GM18868 (cell line): ENCODE measurements at regions not wholly inside any gene's neighbourhood (a gene's known extent, or its start where the extent isn't known, plus 50 kb on each side); places are given as distances from the start of the nearest gene placed in this dataset.

Experiments used
- ATAC-seq: cut with Tn5 transposase; IDR thresholded peaks from one replicate; pipeline ENCODE4 v1.9.1; 2021; ENCODE audit warnings: mild to moderate bottlenecking, moderate library complexity; ENCODE audit not compliant: unreplicated experiment

DNA sequence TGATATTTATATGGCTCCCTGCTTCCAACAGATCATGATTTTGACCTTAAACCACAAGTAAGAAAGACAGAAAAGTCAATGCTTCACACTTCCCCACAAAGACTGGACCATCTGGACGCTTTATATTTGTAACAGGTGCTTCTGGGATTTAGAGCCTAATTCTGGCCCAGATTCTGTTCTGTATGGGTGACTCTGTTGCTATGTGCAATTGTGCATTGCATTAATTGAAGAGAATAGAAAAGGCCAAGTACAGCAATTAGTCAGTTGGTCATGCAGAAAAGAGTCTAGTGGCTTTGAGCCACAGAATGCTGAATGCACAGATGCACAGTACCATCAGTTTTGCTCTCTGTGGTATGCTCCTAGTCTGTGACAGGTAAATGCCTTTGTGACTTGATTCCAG, 657.4 kb upstream of the ATXN8OS start:
- no peak for ATAC-seq

DNA sequence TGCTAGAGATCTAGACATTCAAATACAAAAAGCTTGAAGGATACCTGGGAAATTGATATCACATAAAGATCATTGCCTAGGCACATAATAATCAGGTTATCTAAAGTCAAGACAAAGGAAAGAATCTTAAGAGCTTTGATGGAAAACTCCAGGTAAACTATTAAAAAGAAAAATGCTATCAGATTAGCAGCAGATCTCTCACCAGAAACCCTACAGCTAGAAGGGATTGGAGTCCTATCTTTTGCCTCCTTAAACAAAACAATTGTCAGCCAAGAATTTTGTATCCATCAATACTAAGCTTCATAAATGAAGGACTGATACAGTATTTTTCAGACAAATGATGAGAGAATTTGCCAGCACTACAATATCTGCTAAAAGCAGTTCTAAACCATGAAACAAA, 682.4 kb upstream of the ATXN8OS start:
- no peak for ATAC-seq

DNA sequence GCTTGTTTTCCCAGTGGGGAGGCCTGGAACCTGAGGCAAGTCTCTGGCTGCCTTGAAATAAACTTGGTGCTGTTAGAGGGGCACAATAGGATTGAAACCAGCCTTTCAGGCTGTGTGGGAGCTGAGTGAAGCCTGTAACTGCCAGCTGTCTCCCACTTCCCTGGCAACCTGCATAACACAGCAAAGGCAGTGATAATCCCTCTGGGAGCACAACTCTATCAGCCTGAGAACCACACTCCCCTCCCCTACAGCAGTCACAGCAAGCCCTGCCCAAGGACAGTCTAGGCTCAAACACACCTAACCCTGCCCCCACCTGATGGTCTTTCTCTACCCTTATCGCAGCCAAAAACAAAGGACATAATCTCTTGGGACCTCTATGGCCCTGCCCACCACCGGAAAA, 683.8 kb upstream of the ATXN8OS start:
- no peak for ATAC-seq

DNA sequence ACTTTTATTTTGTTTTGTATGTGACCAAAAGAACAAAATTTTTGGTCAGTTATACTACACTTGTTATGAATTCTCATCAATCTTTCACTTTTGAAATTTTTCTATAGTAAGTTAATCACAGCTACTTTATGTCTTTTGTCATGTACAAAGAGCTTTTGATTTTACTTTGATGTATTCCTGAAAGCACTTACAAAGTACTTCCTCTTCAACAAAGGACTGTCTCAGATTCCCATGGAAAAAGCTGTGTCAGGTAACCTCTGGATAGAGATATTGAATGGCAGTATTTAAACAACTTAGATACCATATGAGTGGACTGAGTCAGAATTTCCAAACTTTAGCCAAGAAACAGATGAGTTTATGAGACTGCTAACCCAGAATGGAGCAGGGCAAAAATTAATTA, 689.3 kb upstream of the ATXN8OS start:
- ATAC-seq, result no peak

DNA sequence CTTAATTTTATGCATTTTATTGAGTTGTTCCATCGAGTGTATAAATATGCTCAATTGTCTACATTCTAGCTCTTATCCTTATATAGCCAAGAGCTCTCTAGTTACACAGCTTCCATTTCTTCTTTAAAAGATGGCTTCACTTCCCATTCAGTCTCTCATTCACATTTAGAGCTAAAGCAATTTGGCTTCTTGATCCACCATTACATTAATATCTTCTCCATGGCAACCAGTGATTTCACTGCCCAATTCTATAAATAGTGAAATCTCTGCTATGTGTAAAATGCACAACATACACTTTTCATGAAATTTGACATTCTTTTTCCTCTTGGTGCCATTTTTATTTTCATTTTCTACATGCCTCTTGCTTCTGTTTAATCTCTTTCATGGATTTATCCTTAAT, 696.9 kb upstream of the ATXN8OS start:
- ATAC-seq, result no peak

DNA sequence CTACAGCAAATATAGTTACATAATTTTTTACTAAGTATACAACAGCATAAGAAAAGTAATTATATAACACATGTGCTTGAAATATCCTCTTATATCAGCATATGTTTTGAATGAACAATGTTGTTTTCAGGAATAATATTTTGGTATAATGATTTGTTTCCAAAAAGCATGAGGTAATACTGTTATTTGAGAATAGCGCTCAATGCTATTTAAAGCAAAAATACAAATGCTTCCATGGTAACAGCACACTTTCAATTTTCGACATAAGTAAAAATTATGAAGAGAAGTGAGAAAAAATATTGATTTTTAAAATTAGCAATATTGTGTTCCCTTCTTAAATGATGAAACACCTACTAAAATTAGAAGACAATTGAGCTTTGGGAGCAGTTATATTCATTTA, 715.9 kb upstream of the ATXN8OS start:
- ATAC-seq, result no peak

DNA sequence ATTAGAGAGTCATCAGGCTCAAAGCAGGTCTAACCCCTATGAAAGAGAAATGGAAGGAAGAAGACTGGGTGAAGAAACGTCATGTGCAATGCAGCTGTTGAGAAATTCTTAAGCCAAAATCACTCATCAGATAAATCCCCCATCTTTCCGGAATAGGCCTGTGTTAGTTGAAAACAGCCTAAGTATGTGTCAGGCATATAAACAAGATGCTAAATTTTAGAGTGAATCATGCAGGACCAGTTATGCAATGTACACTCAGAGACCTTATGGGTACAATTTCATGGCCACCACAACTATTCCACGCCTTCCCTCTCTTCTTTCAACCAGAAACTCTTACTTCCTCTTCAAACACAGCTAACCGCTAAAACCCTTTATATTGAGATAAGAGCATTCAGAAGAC, 717.7 kb upstream of the ATXN8OS start:
- no peak for ATAC-seq

DNA sequence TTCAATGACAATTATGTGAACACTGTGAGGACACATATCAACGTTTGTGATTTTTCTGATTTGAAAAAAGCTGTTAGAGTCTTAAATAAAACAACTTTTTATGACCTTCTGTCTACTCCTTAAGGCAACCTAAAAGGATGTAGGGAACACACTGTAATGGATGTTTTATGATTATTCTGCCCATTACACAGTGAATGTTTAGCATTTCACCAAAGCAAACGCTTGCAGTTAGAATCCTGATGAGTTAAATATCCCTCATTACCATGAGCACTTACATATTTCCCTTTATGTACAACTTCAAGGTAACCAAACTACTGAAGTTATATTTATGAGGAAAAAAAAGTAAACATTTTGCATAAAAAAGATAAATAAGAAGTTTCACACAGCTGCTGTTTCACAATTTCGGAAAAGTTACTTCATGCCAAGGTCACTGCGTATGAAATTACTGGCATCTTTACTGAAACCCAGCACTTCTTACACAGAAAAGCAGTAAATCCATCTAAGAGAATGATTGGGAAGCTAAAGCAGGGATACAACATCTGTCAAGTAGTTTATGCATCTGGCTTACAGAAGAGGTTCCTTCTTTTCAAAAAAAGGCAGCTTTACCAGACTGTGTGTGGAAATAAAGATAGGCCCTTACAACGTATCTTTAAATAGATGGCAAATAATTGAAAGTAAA, 733.7 kb upstream of the ATXN8OS start:
- no peak for ATAC-seq

DNA sequence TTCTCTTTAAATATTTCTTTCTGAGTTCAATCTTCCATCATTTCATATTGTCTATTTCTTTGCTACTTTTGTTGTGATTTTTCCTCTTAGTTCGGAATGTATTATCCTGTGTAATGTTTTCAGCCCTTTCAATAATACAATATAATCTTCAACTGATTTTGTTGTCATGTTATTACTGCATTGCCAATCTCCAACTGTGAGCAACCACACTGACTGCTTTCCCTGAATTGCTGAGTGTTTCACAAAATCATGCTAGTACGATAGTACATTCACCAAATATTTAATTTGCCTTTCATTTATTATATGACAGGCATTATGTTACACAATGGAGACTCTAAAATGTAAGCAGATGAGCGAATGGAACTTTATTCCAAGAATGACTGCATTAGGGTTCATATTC, 744.3 kb upstream of the ATXN8OS start:
- ATAC-seq, result no peak

DNA sequence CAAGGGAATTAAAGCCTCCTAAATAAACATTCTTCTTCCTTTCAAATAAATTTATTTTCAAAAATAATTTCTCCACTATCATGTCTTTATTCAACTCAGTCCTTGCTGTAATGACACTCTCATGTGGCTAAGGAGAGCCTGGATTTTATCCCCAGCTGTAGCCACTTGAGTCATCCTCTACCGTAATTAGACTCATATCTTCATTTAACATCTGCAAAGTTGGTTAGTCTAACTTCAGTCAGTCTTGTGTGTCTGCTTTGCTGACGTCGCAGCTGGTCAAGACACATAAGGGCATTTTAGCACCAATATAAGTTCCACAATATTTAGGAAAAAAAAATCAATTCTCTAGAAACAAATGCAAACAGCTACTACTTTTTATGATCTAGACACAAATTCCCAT, 776.4 kb upstream of the ATXN8OS start:
- no peak for ATAC-seq

DNA sequence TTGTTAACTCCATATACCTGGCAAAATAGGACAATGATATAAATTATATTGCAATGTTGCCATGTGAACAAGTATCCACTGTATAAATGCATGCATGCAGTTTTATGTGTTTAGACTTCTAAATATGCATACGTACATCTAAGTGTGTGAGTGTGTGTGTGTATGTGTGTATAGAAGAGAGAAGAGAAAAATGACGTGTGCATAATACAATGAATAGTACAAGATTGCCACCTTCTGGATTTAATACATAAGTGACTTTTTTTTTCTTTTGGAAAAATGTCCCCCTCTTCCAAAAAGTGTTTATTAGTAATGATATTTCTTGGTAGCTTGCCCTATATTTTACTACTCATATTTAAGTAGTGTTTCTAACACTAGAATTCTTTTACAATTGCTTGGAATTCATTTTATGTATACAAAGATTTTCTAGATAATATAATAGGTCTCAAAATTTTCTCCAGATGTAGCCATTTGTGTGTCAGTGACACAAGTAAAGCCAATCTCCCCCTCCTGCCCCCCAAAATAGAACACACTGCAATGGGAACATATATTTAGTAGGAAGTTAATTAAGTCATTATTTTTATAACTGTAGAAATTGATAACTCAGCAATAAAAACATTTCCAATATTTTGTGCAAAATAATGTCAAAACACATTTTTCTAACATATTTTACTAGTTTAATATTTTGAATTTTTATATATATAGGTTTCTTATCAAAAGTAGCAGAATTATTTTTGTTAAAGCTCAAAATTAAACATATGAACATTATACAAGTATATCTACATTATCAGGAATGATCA, 783.3 kb upstream of the ATXN8OS start:
- ATAC-seq, result peak; percentile 48

DNA sequence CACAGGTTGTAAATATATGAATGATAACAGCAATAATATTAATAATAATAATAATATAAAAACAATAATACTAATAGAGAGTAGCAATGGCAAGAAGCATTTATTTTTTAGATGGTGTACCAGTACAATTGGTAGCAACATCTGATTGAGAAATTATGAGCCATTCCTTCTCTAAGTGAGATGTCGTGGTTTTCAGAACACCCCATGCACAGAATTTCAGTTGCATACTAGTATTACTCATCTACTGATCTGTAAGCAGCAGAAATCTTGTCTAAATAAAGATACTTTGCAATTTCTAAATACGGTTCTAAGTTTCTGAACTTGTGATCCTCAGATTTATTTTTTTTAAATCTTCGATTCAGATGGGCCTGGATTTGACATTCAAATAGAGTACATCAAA, 788.0 kb upstream of the ATXN8OS start:
- no peak for ATAC-seq

DNA sequence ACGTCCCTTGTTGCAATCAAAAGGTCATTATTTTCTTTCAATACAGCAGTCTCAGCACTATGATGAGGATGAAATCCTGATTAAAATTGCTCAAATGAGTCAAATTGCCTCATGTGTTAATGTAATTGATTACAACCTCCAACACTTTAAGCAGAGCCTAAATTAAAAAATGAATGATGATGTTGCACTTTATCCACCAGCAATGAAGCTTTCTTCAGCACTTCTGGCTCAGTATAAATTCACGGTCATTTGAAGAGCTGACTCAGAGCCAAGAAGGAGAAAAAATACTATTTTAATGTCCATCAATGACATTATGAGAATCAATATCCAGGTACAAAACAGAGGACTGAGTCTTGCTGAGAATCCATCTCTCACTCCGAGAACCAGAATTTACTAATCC, 792.6 kb upstream of the ATXN8OS start:
- ATAC-seq, result no peak

DNA sequence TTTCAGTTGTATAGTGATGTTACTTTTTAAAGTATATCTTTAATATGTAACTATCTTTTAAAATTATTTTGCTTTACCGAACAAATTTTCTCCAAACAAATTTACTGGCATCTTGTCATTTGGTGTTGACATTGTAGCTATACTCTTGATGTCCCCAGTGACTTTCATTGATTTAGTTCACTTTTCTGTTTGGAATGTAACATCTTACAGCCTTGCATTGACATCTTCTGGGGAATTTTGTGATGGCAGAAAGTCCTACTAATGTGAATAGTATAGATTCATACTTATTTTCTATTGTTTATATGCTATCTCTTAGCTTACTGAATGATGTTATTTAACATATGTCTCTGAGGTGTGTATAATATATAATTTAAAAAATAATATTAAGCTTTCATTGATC, 800.9 kb upstream of the ATXN8OS start:
- no peak for ATAC-seq

DNA sequence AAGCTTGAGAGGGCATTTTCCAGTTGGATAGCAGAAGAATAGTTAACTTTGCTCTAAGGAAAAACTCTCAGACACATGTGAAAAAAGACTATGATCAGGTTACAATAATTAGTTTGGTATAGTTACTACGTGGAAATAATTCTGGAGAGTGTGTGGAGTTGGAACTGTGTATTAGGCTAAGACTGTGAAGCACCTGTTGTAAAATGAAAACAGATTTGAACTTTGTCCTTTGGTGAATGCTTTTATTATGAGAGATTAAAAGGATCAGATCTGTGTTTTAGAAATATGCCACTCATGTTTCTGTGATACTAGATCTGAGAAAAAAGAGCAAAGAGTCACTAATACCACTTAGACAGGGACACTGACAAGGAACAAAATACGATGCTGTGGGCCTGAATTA, 807.5 kb upstream of the ATXN8OS start:
- ATAC-seq, result no peak

DNA sequence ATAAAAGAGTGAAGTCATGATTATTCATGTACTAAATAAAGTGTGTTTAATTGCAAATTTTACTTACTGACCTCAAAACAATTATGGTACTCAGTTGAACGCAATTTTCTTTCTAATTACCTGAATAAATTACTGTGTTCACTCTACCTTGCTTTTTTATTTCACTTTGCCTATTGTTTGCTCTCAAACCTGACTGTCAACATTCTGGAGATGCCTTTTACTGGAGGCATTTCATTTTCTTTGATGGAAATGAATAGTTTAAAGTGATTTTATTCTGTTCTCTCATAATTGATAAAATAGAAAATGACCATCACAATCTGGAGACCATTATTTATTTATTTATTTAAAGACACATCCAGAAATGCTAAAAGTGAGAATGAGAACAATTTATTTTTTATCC, 811.5 kb upstream of the ATXN8OS start:
- ATAC-seq, result no peak

DNA sequence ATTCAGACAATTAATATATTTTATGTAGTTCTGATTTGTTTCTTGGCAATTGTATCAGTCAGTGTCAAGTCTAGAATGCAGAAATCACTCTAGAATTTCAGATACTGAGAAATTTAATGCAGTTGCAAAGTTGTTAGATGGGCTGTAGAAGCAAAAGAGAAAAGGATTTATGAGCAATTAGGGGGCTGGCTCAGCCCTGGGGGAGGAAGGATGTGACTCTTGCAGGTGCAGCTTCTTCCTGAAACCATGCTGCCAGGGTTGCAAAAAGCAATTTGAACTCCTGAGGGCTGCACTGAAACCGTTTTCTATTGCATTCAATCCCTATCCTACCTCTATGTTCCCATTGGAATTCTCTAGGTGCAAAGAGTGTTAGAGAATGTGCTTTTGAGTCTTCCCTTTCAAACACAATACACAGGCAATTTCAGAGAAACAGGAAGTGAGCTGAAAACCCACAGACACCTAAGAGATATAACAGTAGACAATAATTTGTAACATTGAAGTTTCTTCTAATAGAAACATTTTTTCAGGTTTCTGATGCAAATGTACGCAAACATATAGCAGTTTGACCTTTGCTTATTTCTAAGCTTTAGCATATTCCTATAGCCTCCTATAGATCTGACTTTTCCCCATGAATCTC, 814.7 kb upstream of the ATXN8OS start:
- peak; percentile 61 for ATAC-seq

DNA sequence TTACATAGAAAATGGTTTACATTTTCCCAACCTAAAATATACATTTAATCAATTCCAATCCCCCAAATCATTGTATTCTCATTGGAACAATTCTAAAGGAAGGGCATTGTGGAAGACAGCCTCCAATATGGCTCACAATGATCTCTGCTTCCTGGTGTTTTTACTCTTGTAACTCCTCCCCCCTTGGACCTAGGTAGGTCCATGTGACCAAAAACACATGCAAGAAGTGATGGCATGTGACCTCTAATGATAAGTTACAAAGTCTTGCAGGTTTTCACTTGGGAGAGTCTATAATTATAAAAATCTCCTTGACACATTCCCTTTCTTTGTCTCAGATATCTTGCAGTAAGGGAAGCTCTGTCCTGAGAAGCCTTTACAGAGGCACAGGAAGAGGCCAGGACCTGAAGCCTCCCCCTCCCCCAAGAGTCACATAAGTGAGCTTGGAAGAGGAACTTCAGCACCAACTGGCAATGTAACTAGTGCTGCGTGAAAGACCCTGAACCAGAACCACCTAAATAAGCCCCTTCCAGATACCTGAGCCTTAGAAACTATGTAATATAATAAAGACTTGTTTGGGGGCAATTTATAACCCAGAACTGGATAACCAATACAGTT, 816.2 kb upstream of the ATXN8OS start:
- ATAC-seq, result no peak

DNA sequence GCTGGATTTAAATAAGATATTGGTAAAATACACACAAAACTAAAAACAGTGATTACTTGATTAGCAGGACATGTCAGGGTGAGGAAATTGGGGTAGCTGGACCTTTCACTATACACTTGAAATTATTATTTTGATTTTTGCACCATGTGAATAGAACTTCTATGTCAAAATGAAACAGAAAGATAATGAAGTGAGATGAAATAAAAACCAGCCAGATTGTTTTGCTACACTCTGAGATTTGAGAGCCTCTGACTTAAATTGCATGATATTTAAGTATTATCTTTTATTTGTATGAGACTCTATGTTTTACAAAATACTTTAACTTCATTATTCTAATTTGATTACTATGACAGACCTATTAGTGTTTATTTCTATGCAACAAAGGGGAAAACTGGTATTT, 819.6 kb upstream of the ATXN8OS start:
- ATAC-seq, result no peak

DNA sequence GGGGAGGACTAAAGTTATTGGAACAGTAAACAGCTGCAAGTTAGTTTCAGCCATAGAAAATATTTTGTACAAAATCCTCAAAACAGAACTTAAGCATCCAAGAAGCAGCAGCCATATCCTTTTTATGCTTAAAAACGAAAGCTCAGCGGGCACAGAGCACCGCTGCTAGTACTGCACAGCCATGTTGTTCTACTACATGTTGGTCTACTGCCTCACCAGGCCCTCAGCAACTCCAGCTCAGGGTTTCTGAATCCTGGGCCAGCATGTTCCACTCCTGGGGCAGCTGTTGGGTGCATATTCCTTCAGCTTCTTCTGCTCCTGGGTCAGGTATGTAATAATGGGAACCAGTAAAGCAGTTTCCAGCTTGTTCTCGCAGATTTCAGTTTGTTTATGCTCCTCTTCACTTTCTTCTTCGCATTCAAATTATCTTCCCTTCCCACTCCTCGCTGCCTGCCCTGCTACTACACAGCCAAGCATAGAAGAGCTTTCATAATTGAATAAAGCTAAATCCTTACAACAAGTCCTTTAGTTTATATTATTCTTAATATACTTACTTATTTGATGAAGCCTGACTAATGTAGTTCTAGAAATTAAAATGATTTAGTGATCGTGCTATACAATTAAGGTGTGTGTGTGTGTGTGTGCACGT, 820.5 kb upstream of the ATXN8OS start:
- ATAC-seq, result peak; percentile 63

DNA sequence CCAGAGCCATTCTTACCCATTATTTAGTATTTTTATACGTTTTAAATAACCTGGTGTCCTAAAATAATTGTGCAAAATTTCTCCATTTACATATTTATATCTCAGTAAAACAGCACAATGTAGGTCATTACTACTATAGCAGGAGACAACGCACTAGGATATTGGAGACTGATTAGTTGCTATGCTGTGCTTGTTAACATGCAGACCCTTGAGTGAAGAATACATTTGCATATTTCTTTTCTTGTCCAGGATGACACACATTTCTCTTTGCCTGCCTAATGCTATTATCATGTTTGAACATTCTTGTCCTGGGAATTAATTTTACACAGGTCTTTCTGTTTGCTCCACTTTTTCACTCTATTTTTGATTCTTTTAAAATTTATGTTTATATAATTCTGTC, 823.8 kb upstream of the ATXN8OS start:
- ATAC-seq, result no peak
